ENCODE measurements at regions not wholly inside any gene's neighbourhood (a gene's known extent, or its start where the extent isn't known, plus 50 kb on each side); places are given as distances from the start of the nearest gene placed in this dataset.
"Not testable (repeated sequence)": the region's sequence is repeated elsewhere in the genome, so short reads cannot be mapped to it uniquely, and the experiment has no call there.

DNA sequence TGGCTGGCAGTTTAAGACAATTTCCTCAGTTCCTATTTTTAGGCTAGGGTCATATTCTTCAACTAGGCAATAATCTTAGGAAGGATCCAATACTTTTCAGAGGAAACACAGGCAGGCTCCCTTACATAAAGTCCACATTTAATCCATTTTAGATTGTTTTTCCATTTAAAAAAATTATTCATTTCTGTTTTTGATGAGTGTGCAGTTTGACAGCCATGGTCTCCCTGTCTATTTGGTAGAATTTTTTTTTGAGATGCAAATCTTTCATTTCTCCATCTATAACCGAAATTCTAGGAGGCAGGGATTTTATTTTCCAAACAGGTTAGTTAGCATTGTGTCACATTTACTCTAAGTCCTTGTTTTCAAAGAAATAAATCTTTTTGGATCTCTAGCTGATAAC, 326.8 kb downstream of the PPP4R3C start:
- H3K4me3 ChIP-seq (ENCODE audit: low read depth, poor library complexity, severe bottlenecking): no peak overlapping the region
- no peak for TF ChIP-seq POLR2A (IDR thresholded peaks at IDR 0.05)
- TF ChIP-seq, protein P1, sequence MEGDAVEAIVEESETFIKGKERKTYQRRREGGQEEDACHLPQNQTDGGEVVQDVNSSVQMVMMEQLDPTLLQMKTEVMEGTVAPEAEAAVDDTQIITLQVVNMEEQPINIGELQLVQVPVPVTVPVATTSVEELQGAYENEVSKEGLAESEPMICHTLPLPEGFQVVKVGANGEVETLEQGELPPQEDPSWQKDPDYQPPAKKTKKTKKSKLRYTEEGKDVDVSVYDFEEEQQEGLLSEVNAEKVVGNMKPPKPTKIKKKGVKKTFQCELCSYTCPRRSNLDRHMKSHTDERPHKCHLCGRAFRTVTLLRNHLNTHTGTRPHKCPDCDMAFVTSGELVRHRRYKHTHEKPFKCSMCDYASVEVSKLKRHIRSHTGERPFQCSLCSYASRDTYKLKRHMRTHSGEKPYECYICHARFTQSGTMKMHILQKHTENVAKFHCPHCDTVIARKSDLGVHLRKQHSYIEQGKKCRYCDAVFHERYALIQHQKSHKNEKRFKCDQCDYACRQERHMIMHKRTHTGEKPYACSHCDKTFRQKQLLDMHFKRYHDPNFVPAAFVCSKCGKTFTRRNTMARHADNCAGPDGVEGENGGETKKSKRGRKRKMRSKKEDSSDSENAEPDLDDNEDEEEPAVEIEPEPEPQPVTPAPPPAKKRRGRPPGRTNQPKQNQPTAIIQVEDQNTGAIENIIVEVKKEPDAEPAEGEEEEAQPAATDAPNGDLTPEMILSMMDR (IDR thresholded peaks at IDR 0.05): no peak
- no peak for DNase-seq (ENCODE audit: low spot score in 2 of 2)
- intact Hi-C loops (cut with DNase I; ENCODE audit: low total_unique reads): no loop called here
- WGBS, 2 donors: 43 to 64% methylated on average over 1 of the region's 1 CpG

DNA sequence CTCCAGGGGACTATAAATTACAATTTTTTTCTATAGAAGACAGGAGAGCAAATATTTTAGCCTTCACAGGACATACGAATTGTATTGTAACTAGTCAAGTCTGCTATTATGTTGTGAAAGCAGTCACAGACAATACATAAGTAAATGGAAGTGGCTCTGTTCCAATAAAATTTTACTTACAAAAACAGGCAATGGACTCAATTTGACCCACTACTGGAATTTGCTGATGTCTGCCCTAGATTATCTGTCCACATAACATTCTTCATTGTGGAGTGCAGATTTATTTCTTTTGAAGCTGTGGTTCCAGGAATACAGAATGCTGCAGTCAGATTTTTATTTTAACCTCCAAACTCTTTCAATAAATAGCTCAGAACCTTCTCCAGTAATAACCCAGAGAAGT, 330.3 kb downstream of the PPP4R3C start:
- WGBS, 2 donors: 21 to 47% methylated on average over 1 of the region's 1 CpG
- intact Hi-C loops (cut with DNase I; ENCODE audit: low total_unique reads): no loop called here
- TF ChIP-seq, protein P1 (IDR thresholded peaks at IDR 0.05): no peak
- TF ChIP-seq POLR2A (IDR thresholded peaks at IDR 0.05): no peak
- no peak overlapping the region for H3K4me3 ChIP-seq (ENCODE audit: low read depth, poor library complexity, severe bottlenecking)
- DNase-seq (ENCODE audit: low spot score in 2 of 2): no peak

DNA sequence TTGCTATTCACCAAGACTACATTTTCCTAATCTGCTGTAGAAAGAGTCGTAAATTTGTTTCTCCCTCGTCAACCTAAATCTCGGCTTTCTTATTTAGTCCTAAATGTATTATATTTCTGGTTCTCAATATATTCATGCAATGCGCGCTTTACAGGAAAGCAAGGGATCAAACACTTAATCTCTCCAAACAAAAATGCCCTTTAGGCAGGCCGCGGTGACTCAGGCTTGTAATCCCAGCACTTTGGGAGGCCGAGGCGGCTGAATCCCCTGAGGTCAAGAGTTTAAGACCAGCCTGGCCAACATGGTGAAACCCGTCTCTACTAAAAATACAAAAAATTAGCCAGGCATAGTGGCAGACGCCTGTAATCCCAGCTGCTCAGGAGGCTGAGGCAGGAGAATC, 376.0 kb downstream of the PPP4R3C start:
- H3K4me3 ChIP-seq (ENCODE audit: low read depth, poor library complexity, severe bottlenecking); DNase-seq (ENCODE audit: low spot score in 2 of 2); intact Hi-C loops (cut with DNase I; ENCODE audit: low total_unique reads): not testable (repeated sequence)
- WGBS, 2 donors: 73 to 80% methylated on average over 11 of the region's 11 CpGs

DNA sequence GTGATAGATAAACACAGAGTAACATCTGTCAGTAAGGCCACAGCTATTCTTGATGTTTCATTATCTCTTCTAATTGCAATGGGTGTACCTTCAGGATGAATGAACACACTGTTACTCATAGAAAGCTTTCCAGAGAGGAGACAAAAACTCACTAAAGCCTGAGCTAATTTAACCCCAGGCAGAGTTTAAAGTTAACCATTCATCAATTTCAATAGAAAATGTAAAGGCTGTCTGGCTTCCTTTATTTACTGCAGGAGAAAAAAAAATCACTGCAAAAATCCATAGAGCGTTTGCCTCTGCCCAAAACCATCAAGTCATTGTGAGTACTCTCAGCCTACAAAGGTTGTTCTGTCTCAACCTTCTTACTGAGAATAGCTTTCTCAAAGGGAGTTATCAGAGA, 376.9 kb downstream of the PPP4R3C start:
- no peak for DNase-seq (ENCODE audit: low spot score in 2 of 2)
- WGBS, 2 donors: 46 to 63% methylated on average over 1 of the region's 1 CpG
- no peak overlapping the region for H3K4me3 ChIP-seq (ENCODE audit: low read depth, poor library complexity, severe bottlenecking)
- TF ChIP-seq, protein P1 (IDR thresholded peaks at IDR 0.05): no peak
- TF ChIP-seq POLR2A (IDR thresholded peaks at IDR 0.05): no peak
- intact Hi-C loops (cut with DNase I; ENCODE audit: low total_unique reads): no loop called here

DNA sequence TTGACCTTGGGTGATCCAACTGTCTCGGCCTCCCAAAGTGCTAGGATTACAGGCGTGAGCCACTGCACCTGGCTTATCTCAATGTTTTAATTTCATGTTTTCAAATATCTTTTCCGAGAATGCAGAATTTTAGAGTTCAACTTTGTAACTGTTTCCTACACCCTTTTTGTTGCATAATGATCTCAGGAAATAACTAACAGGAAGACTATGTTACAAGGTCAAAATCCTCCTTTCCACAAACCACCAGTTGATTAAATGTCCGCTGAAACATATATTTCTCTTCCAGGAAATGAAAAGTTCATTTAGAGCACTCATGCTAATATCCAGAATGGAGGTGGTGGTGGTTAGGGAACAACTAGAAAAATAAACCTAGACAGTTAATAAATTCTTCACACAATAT, 377.8 kb downstream of the PPP4R3C start:
- no peak for DNase-seq (ENCODE audit: low spot score in 2 of 2)
- TF ChIP-seq, protein P1 (IDR thresholded peaks at IDR 0.05): no peak
- TF ChIP-seq POLR2A (IDR thresholded peaks at IDR 0.05): no peak
- 56 to 74% methylated on average over 4 of the region's 4 CpGs for WGBS, 2 donors
- intact Hi-C loops (cut with DNase I; ENCODE audit: low total_unique reads): no loop called here
- H3K4me3 ChIP-seq (ENCODE audit: low read depth, poor library complexity, severe bottlenecking): no peak overlapping the region

DNA sequence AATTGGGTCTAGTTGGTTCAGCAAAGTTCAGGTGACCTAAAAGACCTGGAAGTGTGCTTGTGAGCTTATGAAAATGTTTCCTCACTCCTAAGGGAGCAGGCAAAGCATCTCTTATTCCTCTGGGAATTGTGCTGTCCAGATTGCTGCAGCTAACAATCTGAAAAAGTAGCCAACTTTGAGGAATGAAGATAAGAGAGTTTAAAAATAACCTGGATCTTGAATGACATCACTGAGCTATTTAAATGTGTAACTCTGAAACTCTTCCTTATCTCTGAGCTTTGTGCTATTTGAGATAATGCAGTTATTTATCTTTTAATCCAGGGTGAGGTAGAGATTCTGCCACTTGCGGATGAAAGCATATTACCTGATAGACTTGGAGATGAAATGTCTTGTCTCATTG, 384.8 kb downstream of the PPP4R3C start:
- WGBS, 2 donors: 59 to 81% methylated on average over 1 of the region's 1 CpG
- intact Hi-C loops (cut with DNase I; ENCODE audit: low total_unique reads): no loop called here
- TF ChIP-seq, protein P1 (IDR thresholded peaks at IDR 0.05): no peak
- TF ChIP-seq POLR2A (IDR thresholded peaks at IDR 0.05): no peak

More for the DNA sequence above, 384.8 kb downstream of the PPP4R3C start:
- H3K4me3 ChIP-seq (ENCODE audit: low read depth, poor library complexity, severe bottlenecking): no peak overlapping the region
- DNase-seq (ENCODE audit: low spot score in 2 of 2): no peak

Data from lower leg skin (tissue), 4 donors.